ENCODE measurements at regions not wholly inside any gene's neighbourhood (a gene's known extent, or its start where the extent isn't known, plus 50 kb on each side); places are given as distances from the start of the nearest gene placed in this dataset.

- peaks cover 2% of the 10 kb centered on the region for H3K27me3 Mint-ChIP-seq (ENCODE audit: insufficient read depth, low read depth, poor library complexity)
- Histone ChIP-seq H3K4me1 (ENCODE audit: insufficient read depth) (no peaks in the 10 kb centered on the region), H3K9me2 (ENCODE audit: insufficient read depth) (0 out of 2 replicates have a peak, but pooled peaks cover 6% of the 10 kb centered on the region), H3K4me2 (no peak overlapping the region), H3K79me2 (replicated peaks; ENCODE audit: insufficient read depth) (no peaks in the 10 kb centered on the region), H4K20me1 (replicated peaks; ENCODE audit: insufficient read depth) (no peaks in the 10 kb centered on the region), H3K27me3 (ENCODE audit: insufficient read depth) (no peaks in the 10 kb centered on the region), H3K4me3 (no peak overlapping the region), H3F3A (replicated peaks; ENCODE audit: low read depth) (no peaks in the 10 kb centered on the region), H3K27ac (ENCODE audit: low read depth) (no peak overlapping the region), H3K36me3 (ENCODE audit: insufficient read depth) (no peaks in the 10 kb centered on the region), H2AFZ (no peak overlapping the region)
- no peak overlapping the region for H3K4me3 Mint-ChIP-seq
- no peaks in the 10 kb centered on the region for H3K36me3 Mint-ChIP-seq (ENCODE audit: low read depth)
- ATAC-seq (no peak), DNase-seq (ENCODE audit: low spot score) (no peak)
- TF ChIP-seq ETS1 (IDR thresholded peaks at IDR 0.05) (no peak), ZNF331 (CRISPR knock-in tag; IDR thresholded peaks at IDR 0.05; ENCODE audit: low read depth) (no peak), EZH2 (IDR thresholded peaks at IDR 0.05; ENCODE audit: low read depth, unreplicated experiment) (no peak), CREB1 (CRISPR knock-in tag; IDR thresholded peaks at IDR 0.05; ENCODE audit: low read depth) (no peak), JUNB (IDR thresholded peaks at IDR 0.05; ENCODE audit: unreplicated experiment) (no peak), POLR2AphosphoS5 (IDR thresholded peaks at IDR 0.05; ENCODE audit: low read depth) (no peak), NANOG (IDR thresholded peaks at IDR 0.05; ENCODE audit: borderline replicate concordance) (no peak), REST (IDR thresholded peaks at IDR 0.05; ENCODE audit: unreplicated experiment) (no peak), ZNF462 (CRISPR knock-in tag; IDR thresholded peaks at IDR 0.05) (no peak), ZNF114 (CRISPR knock-in tag; IDR thresholded peaks at IDR 0.05) (no peak), STAT1 (IDR thresholded peaks at IDR 0.05; ENCODE audit: unreplicated experiment) (no peak), CTCF (conservative IDR thresholded peaks at IDR 0.05; ENCODE audit: low read depth in 2 of 2) (no peak), EZH2phosphoT487 (IDR thresholded peaks at IDR 0.05; ENCODE audit: unreplicated experiment) (no peak)
- no peaks in the 10 kb centered on the region; the same call in none of the 3 replicates for H3K4me1 Mint-ChIP-seq
- no peaks in the 10 kb centered on the region for H3K9me3 Mint-ChIP-seq
- no peak overlapping the region for H3K27ac Mint-ChIP-seq
Observed at GRCh38 chr6:156508126-156508525, 269.1 kb upstream of the ARID1B start.

Data from GM23338 (cell line).